ENCODE measurements at regions not wholly inside any gene's neighbourhood (a gene's known extent, or its start where the extent isn't known, plus 50 kb on each side); places are given as distances from the start of the nearest gene placed in this dataset.

- H4K20me1 ChIP-seq (ENCODE audit: control insufficient read depth, insufficient read depth, low read depth, low read length): no peaks in the 10 kb centered on the region
- no peaks in the 10 kb centered on the region for H3K9me2 ChIP-seq (replicated peaks; ENCODE audit: control insufficient read depth, low read length)
- H3K79me2 ChIP-seq (ENCODE audit: control insufficient read depth, low read length): no peaks in the 10 kb centered on the region
- no peaks in the 10 kb centered on the region for H3K36me3 ChIP-seq (ENCODE audit: control insufficient read depth, low read length)
- H3K9me3 ChIP-seq (ENCODE audit: control insufficient read depth, insufficient read depth, low read length): no peaks in the 10 kb centered on the region
- no peaks in the 10 kb centered on the region for H3K4me1 ChIP-seq (ENCODE audit: control insufficient read depth, low read length)
- no peak overlapping the region for H3K27ac ChIP-seq (ENCODE audit: low read depth, low read length)
- H3K27me3 ChIP-seq (ENCODE audit: control insufficient read depth, low read length): no peaks in the 10 kb centered on the region
- no peak overlapping the region for H3K4me2 ChIP-seq (ENCODE audit: low read length)
- H3F3A ChIP-seq (ENCODE audit: control insufficient read depth, insufficient read depth): no peaks in the 10 kb centered on the region
- H3K4me3 ChIP-seq (ENCODE audit: low read length): no peak overlapping the region
- no peak for TF ChIP-seq EZH2phosphoT487 (IDR thresholded peaks at IDR 0.05; ENCODE audit: borderline replicate concordance, low read length)
- TF ChIP-seq, protein P1, sequence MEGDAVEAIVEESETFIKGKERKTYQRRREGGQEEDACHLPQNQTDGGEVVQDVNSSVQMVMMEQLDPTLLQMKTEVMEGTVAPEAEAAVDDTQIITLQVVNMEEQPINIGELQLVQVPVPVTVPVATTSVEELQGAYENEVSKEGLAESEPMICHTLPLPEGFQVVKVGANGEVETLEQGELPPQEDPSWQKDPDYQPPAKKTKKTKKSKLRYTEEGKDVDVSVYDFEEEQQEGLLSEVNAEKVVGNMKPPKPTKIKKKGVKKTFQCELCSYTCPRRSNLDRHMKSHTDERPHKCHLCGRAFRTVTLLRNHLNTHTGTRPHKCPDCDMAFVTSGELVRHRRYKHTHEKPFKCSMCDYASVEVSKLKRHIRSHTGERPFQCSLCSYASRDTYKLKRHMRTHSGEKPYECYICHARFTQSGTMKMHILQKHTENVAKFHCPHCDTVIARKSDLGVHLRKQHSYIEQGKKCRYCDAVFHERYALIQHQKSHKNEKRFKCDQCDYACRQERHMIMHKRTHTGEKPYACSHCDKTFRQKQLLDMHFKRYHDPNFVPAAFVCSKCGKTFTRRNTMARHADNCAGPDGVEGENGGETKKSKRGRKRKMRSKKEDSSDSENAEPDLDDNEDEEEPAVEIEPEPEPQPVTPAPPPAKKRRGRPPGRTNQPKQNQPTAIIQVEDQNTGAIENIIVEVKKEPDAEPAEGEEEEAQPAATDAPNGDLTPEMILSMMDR (IDR thresholded peaks at IDR 0.05; ENCODE audit: low read depth, low read length, poor library complexity, severe bottlenecking): peak; percentile 66
Observed at GRCh38 chr14:49306152-49306751, 279.9 kb downstream of the RPS29 start.

GRCh38 chr14:49303946-49304516, 282.1 kb downstream of the RPS29 start:
- no peaks in the 10 kb centered on the region for H3K4me1 ChIP-seq (ENCODE audit: control insufficient read depth, low read length)

DNA sequence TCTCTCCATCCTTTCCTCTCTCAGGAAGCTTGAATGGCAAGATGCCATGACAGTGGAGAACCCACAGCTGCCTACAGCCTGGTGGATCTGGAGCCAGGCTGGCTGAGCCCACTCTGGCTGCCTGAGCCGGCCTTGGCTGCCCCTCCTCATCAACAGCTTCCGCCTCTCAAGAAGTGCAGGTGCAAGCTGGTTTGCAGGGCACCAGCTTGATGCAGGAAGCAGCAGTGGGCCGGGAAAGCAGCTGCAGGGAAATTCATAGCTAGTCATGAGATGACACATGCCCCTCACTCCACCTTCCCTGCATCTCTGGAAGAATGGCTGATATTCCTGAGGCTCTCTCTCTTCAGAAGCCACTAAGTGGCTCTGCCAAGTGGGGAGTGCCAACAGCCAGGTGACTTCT, 289.1 kb downstream of the RPS29 start:
- H3K4me1 ChIP-seq (ENCODE audit: control insufficient read depth, low read length): no peaks in the 10 kb centered on the region
- TF ChIP-seq, protein P1 (IDR thresholded peaks at IDR 0.05; ENCODE audit: low read depth, low read length, poor library complexity, severe bottlenecking): no peak
- TF ChIP-seq EZH2phosphoT487 (IDR thresholded peaks at IDR 0.05; ENCODE audit: borderline replicate concordance, low read length): no peak
- H3K36me3 ChIP-seq (ENCODE audit: control insufficient read depth, low read length): no peaks in the 10 kb centered on the region
- no peak overlapping the region for H3K4me2 ChIP-seq (ENCODE audit: low read length)
- H3K9me3 ChIP-seq (ENCODE audit: control insufficient read depth, insufficient read depth, low read length): no peaks in the 10 kb centered on the region
- H3K79me2 ChIP-seq (ENCODE audit: control insufficient read depth, low read length): no peaks in the 10 kb centered on the region
- no peaks in the 10 kb centered on the region for H3K27me3 ChIP-seq (ENCODE audit: control insufficient read depth, low read length)
- no peak overlapping the region for H3K4me3 ChIP-seq (ENCODE audit: low read length)
- no peak overlapping the region for H3K27ac ChIP-seq (ENCODE audit: low read depth, low read length)
- H3F3A ChIP-seq (ENCODE audit: control insufficient read depth, insufficient read depth): no peaks in the 10 kb centered on the region
- H4K20me1 ChIP-seq (ENCODE audit: control insufficient read depth, insufficient read depth, low read depth, low read length): no peaks in the 10 kb centered on the region
- H3K9me2 ChIP-seq (replicated peaks; ENCODE audit: control insufficient read depth, low read length): no peaks in the 10 kb centered on the region

More at GRCh38 chr14:49303946-49304516, 282.1 kb downstream of the RPS29 start:
- no peaks in the 10 kb centered on the region for H3K9me3 ChIP-seq (ENCODE audit: control insufficient read depth, insufficient read depth, low read length)
- no peaks in the 10 kb centered on the region for H3K36me3 ChIP-seq (ENCODE audit: control insufficient read depth, low read length)
- no peaks in the 10 kb centered on the region for H3K27me3 ChIP-seq (ENCODE audit: control insufficient read depth, low read length)
- H4K20me1 ChIP-seq (ENCODE audit: control insufficient read depth, insufficient read depth, low read depth, low read length): no peaks in the 10 kb centered on the region
- H3K79me2 ChIP-seq (ENCODE audit: control insufficient read depth, low read length): no peaks in the 10 kb centered on the region
- H3K27ac ChIP-seq (ENCODE audit: low read depth, low read length): no peak overlapping the region
- H3K9me2 ChIP-seq (replicated peaks; ENCODE audit: control insufficient read depth, low read length): no peaks in the 10 kb centered on the region
- TF ChIP-seq, protein P1 (IDR thresholded peaks at IDR 0.05; ENCODE audit: low read depth, low read length, poor library complexity, severe bottlenecking): no peak
- no peak for TF ChIP-seq EZH2phosphoT487 (IDR thresholded peaks at IDR 0.05; ENCODE audit: borderline replicate concordance, low read length)
- no peaks in the 10 kb centered on the region for H3F3A ChIP-seq (ENCODE audit: control insufficient read depth, insufficient read depth)
- H3K4me2 ChIP-seq (ENCODE audit: low read length): no peak overlapping the region
- H3K4me3 ChIP-seq (ENCODE audit: low read length): no peak overlapping the region
